ENCODE measurements at regions not wholly inside any gene's neighbourhood (a gene's known extent, or its start where the extent isn't known, plus 50 kb on each side); places are given as distances from the start of the nearest gene placed in this dataset.
"Not testable (repeated sequence)": the region's sequence is repeated elsewhere in the genome, so short reads cannot be mapped to it uniquely, and the experiment has no call there.

DNA sequence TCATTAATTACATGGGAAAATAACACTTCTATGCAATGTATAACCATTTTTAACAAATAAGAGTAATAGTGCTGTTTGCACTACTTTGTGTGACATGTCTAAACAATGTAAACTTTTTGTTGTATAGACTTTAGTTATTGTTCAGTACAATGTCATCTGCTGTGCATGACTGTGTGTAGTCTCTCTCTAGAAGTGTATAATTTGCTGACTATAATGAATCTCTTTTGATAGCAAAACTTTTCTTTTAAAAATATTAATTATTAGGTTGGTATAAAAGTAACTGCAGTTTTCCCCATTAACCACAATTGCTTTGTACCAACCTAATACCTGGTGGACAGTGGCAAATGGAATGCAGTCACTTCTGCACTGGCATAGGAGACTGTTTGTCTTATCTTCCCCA is 124.2 kb upstream of the SGK1 start:
- intact Hi-C loops (cut with micrococcal nuclease), result no loop called here

GRCh38 chr6:134438837-134439236 is 120.9 kb upstream of the SGK1 start:
- intact Hi-C loops (cut with micrococcal nuclease), result loop anchor here (5.0 kb wide), 1 partner anchor 57 kb away; no protein-coding TSS in a partner anchor

DNA sequence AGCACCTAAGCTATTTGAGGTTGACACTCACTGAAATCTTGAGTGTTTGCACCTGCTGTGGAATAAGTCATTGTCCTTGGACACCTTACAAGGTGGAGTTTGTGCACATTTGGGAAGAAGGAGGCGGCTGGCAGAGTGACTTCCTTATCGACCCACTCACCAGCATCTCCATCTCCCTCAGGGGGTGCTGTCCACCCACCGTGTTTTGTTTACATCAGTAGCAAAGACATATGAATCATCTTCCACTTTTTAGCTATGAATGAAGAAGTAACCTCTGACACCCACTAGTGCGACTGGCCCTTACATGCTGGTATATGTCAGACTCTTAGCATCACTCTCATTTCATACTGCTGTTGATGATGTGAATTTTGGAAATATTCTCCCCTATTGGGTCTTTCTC is 119.5 kb upstream of the SGK1 start:
- intact Hi-C loops (cut with micrococcal nuclease), result loop anchor here (1.0 to 5.0 kb wide), 5 partner anchors 55 to 263 kb away; no protein-coding TSS in a partner anchor

DNA sequence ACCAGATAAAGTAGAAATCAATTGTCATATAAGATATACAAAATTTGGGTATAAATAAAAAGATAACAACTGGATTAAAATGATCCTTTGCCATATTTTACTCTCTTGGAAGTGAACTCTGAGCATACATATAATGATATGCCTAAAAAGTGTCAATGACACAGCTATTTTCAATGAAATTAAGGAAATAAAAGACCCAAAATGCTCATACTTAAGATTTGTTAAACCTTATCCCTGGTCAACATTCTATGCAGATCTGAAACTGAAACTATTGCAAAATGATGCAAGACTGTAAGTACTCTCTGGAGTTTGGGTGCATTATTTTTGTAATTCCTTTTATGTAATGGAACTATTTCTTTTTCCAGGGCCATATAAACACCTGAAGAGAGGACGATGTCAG is 119.0 kb upstream of the SGK1 start:
- intact Hi-C loops (cut with micrococcal nuclease), result loop anchor here (1.0 to 5.0 kb wide), 5 partner anchors 55 to 263 kb away; no protein-coding TSS in a partner anchor

DNA sequence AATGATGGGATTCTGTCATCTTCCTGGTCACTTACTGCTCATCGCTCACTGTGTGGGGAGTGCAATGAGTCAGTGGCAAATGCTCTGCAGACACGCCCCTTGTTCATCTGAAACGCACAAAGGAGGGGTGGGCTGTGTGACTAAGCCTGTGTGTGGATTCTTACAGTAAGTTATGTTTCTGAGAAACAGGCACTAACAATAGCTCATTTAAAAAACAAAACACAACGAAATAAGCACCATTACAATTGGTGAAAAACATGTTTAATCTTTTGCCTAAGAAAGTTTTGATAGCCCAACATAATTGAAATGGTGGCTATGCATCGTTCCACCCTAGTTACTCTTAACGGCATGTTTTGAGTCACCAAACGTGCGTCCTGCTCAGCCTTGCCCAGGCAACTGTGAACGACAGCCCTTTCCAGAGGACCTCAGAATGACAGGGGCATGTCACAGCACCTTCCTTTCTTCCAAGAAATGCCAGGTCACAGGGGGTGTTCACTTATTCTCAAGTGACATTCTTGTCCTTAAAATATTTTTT is 118.4 kb upstream of the SGK1 start:
- intact Hi-C loops (cut with micrococcal nuclease), result loop anchor here (2.0 to 5.0 kb wide), 4 partner anchors 54 to 196 kb away; no protein-coding TSS in a partner anchor

GRCh38 chr6:134435814-134436280 is 117.9 kb upstream of the SGK1 start:
- intact Hi-C loops (cut with micrococcal nuclease), result loop anchor here (2.0 to 5.0 kb wide), 4 partner anchors 54 to 197 kb away; no protein-coding TSS in a partner anchor

GRCh38 chr6:134434019-134434942 is 116.4 kb upstream of the SGK1 start:
- intact Hi-C loops (cut with micrococcal nuclease), result no loop called here

DNA sequence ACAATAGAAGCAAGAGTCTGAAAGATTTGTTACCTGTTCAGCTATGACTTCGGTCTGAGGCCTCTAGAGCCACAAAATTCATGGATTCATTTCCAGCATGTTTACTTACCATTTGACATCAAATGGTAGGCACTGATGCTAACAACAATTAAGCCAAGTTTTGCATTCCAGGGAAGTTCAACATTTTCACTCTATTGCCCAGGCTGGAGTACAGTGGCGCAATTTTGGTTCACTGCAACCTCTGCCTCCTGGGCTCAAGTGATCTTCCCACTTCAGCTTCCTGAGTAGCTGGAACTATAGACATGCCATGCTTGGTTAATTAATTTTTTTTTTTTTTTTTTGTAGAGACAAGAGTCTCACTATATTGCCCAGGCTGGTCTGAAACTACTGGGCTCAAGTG is 114.1 kb upstream of the SGK1 start:
- intact Hi-C loops (cut with micrococcal nuclease), result no loop called here

- intact Hi-C loops (cut with micrococcal nuclease), result no loop called here
These were observed 113.5 kb upstream of the SGK1 start for GRCh38 chr6:134431421-134431859.

- intact Hi-C loops (cut with micrococcal nuclease), result no loop called here
These were observed 112.0 kb upstream of the SGK1 start for GRCh38 chr6:134429861-134430380.

DNA sequence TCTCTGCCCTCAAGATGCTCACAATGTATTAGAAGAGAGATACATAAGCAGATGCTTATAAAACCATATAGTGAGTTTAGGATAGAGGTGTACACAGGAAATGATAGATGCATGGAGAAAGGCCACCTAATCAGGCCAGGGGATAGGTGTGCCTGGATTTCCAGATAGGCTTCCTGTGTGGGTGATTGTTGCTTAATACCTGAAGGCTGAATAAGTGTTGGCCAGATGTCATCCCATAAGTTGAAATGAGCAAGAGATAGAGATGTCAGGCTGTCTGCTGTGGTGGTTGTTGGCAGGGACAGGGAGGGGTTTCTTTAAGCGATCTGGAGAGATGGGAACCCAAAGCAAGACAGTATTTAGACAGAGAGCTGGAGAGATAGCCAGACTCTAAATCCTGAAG is 109.8 kb upstream of the SGK1 start:
- intact Hi-C loops (cut with micrococcal nuclease), result no loop called here

DNA sequence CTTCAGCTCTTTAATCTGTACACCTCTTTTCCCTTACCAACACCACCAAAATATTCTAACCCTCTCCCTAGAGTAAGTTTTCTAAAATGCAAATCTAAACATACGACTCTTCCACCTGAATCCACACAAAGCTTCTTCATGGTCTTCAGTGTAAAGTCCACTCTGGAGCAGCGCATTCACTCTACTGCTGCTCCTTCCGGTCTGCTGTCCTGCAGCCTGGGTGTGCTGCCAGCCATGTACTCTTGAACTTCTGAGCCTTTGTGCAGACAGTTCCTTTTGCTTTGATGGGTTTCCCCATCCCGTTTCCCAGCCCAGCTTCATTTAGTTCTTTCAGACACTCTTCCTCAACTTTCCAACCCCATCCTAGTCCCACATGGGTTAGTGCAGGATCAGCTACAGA is 108.7 kb upstream of the SGK1 start:
- intact Hi-C loops (cut with micrococcal nuclease), result no loop called here

DNA sequence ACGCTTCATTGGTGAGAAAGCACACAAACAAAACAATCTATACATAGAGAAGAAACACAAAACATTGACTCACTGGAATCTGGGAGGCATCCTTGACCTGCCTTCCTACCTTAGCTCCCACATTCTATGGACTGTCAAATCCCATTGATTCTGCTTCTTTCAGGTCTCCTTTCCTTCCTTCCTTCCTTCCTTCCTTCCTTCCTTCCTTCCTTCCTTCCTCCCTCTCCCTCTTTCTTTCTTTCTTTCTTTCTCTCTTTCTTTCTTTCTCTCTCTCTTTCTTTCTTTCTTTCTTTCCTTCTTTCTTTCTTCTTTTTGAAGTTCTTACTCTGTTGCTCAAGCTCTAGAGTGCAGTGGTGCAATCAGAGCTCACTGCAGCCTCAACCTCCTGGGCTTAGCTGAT is 108.0 kb upstream of the SGK1 start:
- intact Hi-C loops (cut with micrococcal nuclease), result not testable (repeated sequence)

DNA sequence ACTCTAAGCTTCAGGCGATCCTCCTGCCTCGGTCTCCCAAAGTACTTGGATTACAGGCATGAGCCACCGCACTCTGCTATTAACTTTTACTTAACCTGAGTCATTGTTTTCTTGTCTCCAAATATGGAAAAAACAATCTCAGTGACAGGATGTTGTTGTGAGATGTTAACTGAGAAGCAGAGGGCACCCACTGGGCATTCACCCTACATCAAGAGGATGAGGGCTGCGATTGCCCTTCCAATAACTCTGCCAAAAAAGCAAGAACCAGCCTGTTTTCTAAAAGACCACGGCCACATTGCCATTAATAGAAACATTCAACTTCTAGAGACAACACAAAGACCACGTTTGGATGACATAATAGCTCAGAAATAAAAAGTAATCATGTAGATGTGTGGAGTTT is 107.6 kb upstream of the SGK1 start:
- intact Hi-C loops (cut with micrococcal nuclease), result no loop called here

DNA sequence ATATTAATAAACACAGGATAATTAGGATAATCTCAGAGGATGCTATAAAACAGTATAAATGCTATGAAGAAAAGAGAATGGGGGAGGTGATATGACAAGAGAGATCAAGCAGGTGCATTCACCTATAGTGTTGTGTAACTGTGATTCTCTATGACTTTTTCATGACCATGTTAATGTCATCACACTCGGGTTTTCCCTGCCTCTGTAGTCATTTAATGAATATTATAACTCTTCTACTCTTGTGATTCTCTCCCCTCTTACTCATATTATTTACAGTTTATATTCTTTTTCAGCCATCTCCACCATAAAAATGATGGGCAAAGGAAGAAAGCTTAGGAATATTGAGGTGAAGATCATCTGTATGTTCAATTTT is 106.9 kb upstream of the SGK1 start:
- intact Hi-C loops (cut with micrococcal nuclease), result no loop called here

GRCh38 chr6:134424165-134424797 is 106.4 kb upstream of the SGK1 start:
- intact Hi-C loops (cut with micrococcal nuclease), result no loop called here

- intact Hi-C loops (cut with micrococcal nuclease), result no loop called here
These were observed 104.7 kb upstream of the SGK1 start for GRCh38 chr6:134422426-134423231.

- intact Hi-C loops (cut with micrococcal nuclease), result no loop called here
These were observed 103.6 kb upstream of the SGK1 start for GRCh38 chr6:134421501-134421900.

GRCh38 chr6:134420614-134421181 is 102.8 kb upstream of the SGK1 start:
- intact Hi-C loops (cut with micrococcal nuclease), result no loop called here

GRCh38 chr6:134419716-134420115 is 101.8 kb upstream of the SGK1 start:
- intact Hi-C loops (cut with micrococcal nuclease), result no loop called here
